ENCODE measurements at regions not wholly inside any gene's neighbourhood (a gene's known extent, or its start where the extent isn't known, plus 50 kb on each side); places are given as distances from the start of the nearest gene placed in this dataset.

DNA sequence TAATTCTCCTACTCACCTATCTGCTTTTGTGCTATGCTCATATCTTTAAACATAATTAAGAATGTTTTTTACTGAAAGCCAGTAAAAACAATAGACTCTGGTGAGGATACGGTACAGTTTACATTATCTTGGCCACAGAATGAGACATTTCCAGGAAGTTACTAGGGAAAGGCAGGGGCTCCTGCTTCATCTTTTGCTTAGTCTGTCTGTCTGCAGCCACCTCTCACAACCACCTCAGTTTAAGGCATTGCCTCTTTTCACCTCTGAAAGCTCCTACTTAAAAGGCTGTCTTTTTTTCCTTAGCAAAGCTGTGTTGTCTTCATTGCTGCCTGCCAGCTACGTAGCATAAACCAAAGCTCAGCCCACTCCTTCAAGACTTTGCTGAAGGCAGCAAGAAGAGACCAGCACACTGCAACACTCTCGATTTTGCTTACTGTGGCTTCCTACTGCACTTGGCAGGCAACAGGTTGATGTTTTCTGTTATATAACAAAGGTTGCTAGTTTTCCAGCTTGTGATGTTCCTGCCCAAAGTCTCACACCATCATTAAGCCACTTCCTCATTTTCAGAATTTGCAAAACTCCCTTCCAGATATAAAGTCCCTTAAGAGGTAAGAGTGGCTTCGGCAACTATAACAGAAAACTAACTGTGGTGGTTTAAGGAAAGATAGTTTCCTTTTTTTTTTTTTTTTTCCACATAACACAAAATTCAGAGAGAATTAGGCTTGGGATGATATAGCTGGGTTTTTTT, 432.9 kb downstream of the GRXCR1 start:
- H4K20me1 ChIP-seq (ENCODE audit: insufficient read depth, poor library complexity, severe bottlenecking): no peaks in the 10 kb centered on the region
- H3K27ac ChIP-seq: no peak overlapping the region
- no peaks in the 10 kb centered on the region for H3K9me2 ChIP-seq (replicated peaks; ENCODE audit: insufficient read depth)
- H3K79me2 ChIP-seq: no peaks in the 10 kb centered on the region
- WGBS (ENCODE audit: low lambda C conversion rate, missing lambda C conversion rate): 59% methylated on average over 4 of the region's 4 CpGs
- H3K27me3 ChIP-seq: no peaks in the 10 kb centered on the region
- no peaks in the 10 kb centered on the region for H3K36me3 ChIP-seq (replicated peaks; ENCODE audit: insufficient read depth, low read depth)
- TF ChIP-seq, protein P1, sequence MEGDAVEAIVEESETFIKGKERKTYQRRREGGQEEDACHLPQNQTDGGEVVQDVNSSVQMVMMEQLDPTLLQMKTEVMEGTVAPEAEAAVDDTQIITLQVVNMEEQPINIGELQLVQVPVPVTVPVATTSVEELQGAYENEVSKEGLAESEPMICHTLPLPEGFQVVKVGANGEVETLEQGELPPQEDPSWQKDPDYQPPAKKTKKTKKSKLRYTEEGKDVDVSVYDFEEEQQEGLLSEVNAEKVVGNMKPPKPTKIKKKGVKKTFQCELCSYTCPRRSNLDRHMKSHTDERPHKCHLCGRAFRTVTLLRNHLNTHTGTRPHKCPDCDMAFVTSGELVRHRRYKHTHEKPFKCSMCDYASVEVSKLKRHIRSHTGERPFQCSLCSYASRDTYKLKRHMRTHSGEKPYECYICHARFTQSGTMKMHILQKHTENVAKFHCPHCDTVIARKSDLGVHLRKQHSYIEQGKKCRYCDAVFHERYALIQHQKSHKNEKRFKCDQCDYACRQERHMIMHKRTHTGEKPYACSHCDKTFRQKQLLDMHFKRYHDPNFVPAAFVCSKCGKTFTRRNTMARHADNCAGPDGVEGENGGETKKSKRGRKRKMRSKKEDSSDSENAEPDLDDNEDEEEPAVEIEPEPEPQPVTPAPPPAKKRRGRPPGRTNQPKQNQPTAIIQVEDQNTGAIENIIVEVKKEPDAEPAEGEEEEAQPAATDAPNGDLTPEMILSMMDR (IDR thresholded peaks at IDR 0.05; ENCODE audit: poor library complexity): no peak
- TF ChIP-seq EZH2 (IDR thresholded peaks at IDR 0.05; ENCODE audit: borderline replicate concordance): no peak
- TF ChIP-seq EZH2phosphoT487 (IDR thresholded peaks at IDR 0.05; ENCODE audit: low read depth, severe bottlenecking, unreplicated experiment): no peak
- H3K9me3 ChIP-seq (ENCODE audit: low read depth): no peaks in the 10 kb centered on the region
- no peak overlapping the region for H2AFZ ChIP-seq
- no peaks in the 10 kb centered on the region for H3K4me1 ChIP-seq (ENCODE audit: insufficient read depth)
- H3K4me3 ChIP-seq: no peak overlapping the region
- no peak overlapping the region for H3K4me2 ChIP-seq
- DNase-seq (ENCODE audit: low spot score): no peak

DNA sequence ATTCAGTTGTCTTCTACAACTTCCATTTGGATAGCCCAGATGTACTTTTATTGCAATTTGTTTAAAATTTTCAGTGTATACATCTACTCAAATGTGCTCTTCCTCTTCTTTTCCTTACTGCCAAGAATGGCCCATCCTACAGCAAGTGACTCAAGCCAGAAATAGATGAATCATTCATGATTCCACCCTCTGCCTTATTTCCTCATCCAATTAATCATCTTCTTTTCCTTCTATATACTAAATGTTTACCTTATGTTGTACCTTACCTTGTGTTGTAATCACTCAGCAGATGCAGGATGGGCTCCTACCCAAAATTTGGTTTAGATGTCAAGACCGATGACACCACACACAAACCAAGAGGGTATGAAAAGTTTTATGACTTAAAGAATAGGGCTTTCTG, 437.8 kb downstream of the GRXCR1 start:
- H3K79me2 ChIP-seq: no peaks in the 10 kb centered on the region
- no peaks in the 10 kb centered on the region for H3K9me3 ChIP-seq (ENCODE audit: low read depth)
- TF ChIP-seq EZH2phosphoT487 (IDR thresholded peaks at IDR 0.05; ENCODE audit: low read depth, severe bottlenecking, unreplicated experiment) (no peak), EZH2 (IDR thresholded peaks at IDR 0.05; ENCODE audit: borderline replicate concordance) (no peak)
- TF ChIP-seq, protein P1 (IDR thresholded peaks at IDR 0.05; ENCODE audit: poor library complexity): no peak
- DNase-seq (ENCODE audit: low spot score): no peak
- H3K27ac ChIP-seq: no peak overlapping the region
- H4K20me1 ChIP-seq (ENCODE audit: insufficient read depth, poor library complexity, severe bottlenecking): no peaks in the 10 kb centered on the region
- no peaks in the 10 kb centered on the region for H3K9me2 ChIP-seq (replicated peaks; ENCODE audit: insufficient read depth)
- H3K27me3 ChIP-seq: no peaks in the 10 kb centered on the region
- no peaks in the 10 kb centered on the region for H3K36me3 ChIP-seq (replicated peaks; ENCODE audit: insufficient read depth, low read depth)
- no peak overlapping the region for H2AFZ ChIP-seq
- H3K4me3 ChIP-seq: no peak overlapping the region
- no peak overlapping the region for H3K4me2 ChIP-seq
- H3K4me1 ChIP-seq (ENCODE audit: insufficient read depth): no peaks in the 10 kb centered on the region
- WGBS (ENCODE audit: low lambda C conversion rate, missing lambda C conversion rate): 93% methylated on average over 1 of the region's 1 CpG

DNA sequence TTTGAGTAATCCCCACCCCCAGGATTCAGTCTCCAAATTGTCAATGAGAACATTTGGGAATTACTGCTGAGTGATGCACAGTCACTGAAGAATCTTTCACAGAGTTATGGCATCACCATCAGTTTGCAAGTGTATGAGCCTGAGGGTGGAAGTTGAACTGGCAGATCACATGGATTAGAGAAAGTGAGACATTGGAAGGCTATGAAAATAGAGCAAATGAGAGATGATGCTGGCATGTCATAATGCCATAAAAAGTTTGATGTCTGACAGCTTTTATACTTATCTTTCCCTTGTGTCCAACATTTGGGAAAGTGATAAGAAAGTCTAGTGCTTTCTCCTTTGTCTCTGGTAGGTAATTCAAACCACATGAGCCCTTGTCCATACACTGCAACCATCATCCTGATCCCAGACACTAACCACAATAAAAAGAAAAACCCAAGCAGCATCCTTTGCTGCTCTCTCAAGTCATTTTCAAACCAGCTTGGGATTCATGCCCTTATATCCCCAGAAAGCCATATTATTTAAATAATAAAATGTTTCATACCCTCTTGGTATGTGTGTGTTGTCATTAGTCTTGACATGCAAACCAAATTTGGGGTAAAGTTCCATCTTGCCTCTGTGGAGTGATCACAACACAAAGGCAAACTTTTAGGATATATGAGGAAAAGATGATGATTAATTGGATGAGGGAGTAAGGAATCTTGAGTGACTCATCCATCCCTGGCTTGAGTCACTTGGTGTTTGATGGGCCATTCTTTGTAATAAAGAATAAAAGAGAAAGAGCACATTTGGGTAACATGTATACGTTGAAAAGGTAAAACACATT, 438.9 kb downstream of the GRXCR1 start:
- WGBS (ENCODE audit: low lambda C conversion rate, missing lambda C conversion rate): 75% methylated on average over 1 of the region's 1 CpG
- Histone ChIP-seq H3K27ac (no peak overlapping the region), H3K4me2 (no peak overlapping the region)

More for the DNA sequence above, 438.9 kb downstream of the GRXCR1 start:
- TF ChIP-seq EZH2phosphoT487 (IDR thresholded peaks at IDR 0.05; ENCODE audit: low read depth, severe bottlenecking, unreplicated experiment): no peak
- TF ChIP-seq EZH2 (IDR thresholded peaks at IDR 0.05; ENCODE audit: borderline replicate concordance): no peak
- TF ChIP-seq, protein P1 (IDR thresholded peaks at IDR 0.05; ENCODE audit: poor library complexity): no peak
- H2AFZ ChIP-seq: no peak overlapping the region
- no peaks in the 10 kb centered on the region for H3K9me3 ChIP-seq (ENCODE audit: low read depth)
- H3K4me3 ChIP-seq: no peak overlapping the region
- no peaks in the 10 kb centered on the region for H3K27me3 ChIP-seq
- H3K9me2 ChIP-seq (replicated peaks; ENCODE audit: insufficient read depth): no peaks in the 10 kb centered on the region
- no peaks in the 10 kb centered on the region for H3K36me3 ChIP-seq (replicated peaks; ENCODE audit: insufficient read depth, low read depth)
- no peaks in the 10 kb centered on the region for H3K4me1 ChIP-seq (ENCODE audit: insufficient read depth)
- DNase-seq (ENCODE audit: low spot score): no peak
- H4K20me1 ChIP-seq (ENCODE audit: insufficient read depth, poor library complexity, severe bottlenecking): no peaks in the 10 kb centered on the region
- H3K79me2 ChIP-seq: no peaks in the 10 kb centered on the region
